HS-27A (cell line): ENCODE measurements at regions not wholly inside any gene's neighbourhood (a gene's known extent, or its start where the extent isn't known, plus 50 kb on each side); places are given as distances from the start of the nearest gene placed in this dataset.

Experiments used
- DNase-seq: peaks from one replicate; pipeline ENCODE4 v3.0.0-alpha.2; 2012; ENCODE audit warnings: low read depth, missing footprints

GRCh38 chr2:20110876-20111275 is 59.4 kb upstream of the LAPTM4A start:
- DNase-seq: no peak

- DNase-seq: no peak
Measured at GRCh38 chr2:20110383-20110782, 59.0 kb upstream of the LAPTM4A start.

GRCh38 chr2:20108655-20109396 is 57.4 kb upstream of the LAPTM4A start:
- no peak for DNase-seq

GRCh38 chr2:20107776-20108175 is 56.3 kb upstream of the LAPTM4A start:
- no peak for DNase-seq

GRCh38 chr2:20107352-20107751 is 55.9 kb upstream of the LAPTM4A start:
- DNase-seq: no peak

GRCh38 chr2:20106746-20107145 is 55.3 kb upstream of the LAPTM4A start:
- no peak for DNase-seq

GRCh38 chr2:20104900-20105545 is 53.6 kb upstream of the LAPTM4A start:
- DNase-seq: no peak

- no peak for DNase-seq
Measured at GRCh38 chr2:20103530-20103929, 52.1 kb upstream of the LAPTM4A start.
